ENCODE measurements at regions not wholly inside any gene's neighbourhood (a gene's known extent, or its start where the extent isn't known, plus 50 kb on each side); places are given as distances from the start of the nearest gene placed in this dataset.

- Mint-ChIP-seq H3K9me3 (peaks cover 5% of the 10 kb centered on the region; the same call in 2 of the 3 replicates), H3K36me3 (ENCODE audit: low read depth) (no peaks in the 10 kb centered on the region; the same call in 2 of the 3 replicates), H3K27me3 (ENCODE audit: insufficient read depth, low read depth, poor library complexity) (peaks cover 9% of the 10 kb centered on the region), H3K27ac (no peak overlapping the region), H3K4me1 (no peaks in the 10 kb centered on the region), H3K4me3 (no peak overlapping the region)
- no peaks in the 10 kb centered on the region for H3K27me3 ChIP-seq (ENCODE audit: insufficient read depth)
- no peaks in the 10 kb centered on the region for H3K4me1 ChIP-seq (ENCODE audit: insufficient read depth)
- H3K9me2 ChIP-seq (ENCODE audit: insufficient read depth) = 0 out of 2 replicates have a peak, but pooled peaks cover 3% of the 10 kb centered on the region
- ATAC-seq = no peak
- H3F3A ChIP-seq (replicated peaks; ENCODE audit: low read depth) = no peaks in the 10 kb centered on the region
- H2AFZ ChIP-seq = no peak overlapping the region
- no peak overlapping the region for H3K4me2 ChIP-seq
- TF ChIP-seq CREB1 (CRISPR knock-in tag; IDR thresholded peaks at IDR 0.05; ENCODE audit: low read depth) = no peak
- TF ChIP-seq REST (IDR thresholded peaks at IDR 0.05; ENCODE audit: unreplicated experiment) = no peak
- no peak overlapping the region for H3K4me3 ChIP-seq
- H3K36me3 ChIP-seq (ENCODE audit: insufficient read depth) = no peaks in the 10 kb centered on the region
- no peaks in the 10 kb centered on the region for H4K20me1 ChIP-seq (replicated peaks; ENCODE audit: insufficient read depth)
- DNase-seq (ENCODE audit: low spot score) = no peak
- H3K27ac ChIP-seq (ENCODE audit: low read depth) = no peak overlapping the region
- H3K79me2 ChIP-seq (replicated peaks; ENCODE audit: insufficient read depth) = no peaks in the 10 kb centered on the region
Measured at GRCh38 chr19:30775956-30776355, 403.8 kb downstream of the ZNF536 start.

- H3K36me3 Mint-ChIP-seq (ENCODE audit: low read depth) = no peaks in the 10 kb centered on the region; the same call in 2 of the 3 replicates
- H3K9me3 Mint-ChIP-seq = peaks cover 7% of the 10 kb centered on the region; the same call in 2 of the 3 replicates
- no peaks in the 10 kb centered on the region for H3K27me3 ChIP-seq (ENCODE audit: insufficient read depth)
- H3K79me2 ChIP-seq (replicated peaks; ENCODE audit: insufficient read depth) = no peaks in the 10 kb centered on the region
- H3K9me2 ChIP-seq (ENCODE audit: insufficient read depth) = no peaks in the 10 kb centered on the region
- no peaks in the 10 kb centered on the region for H4K20me1 ChIP-seq (replicated peaks; ENCODE audit: insufficient read depth)
- no peak overlapping the region for H3K27ac ChIP-seq (ENCODE audit: low read depth)
- no peak overlapping the region for H3K4me2 ChIP-seq
- no peak overlapping the region for H2AFZ ChIP-seq
- H3K4me3 Mint-ChIP-seq = no peak overlapping the region
- DNase-seq (ENCODE audit: low spot score) = no peak
- H3K36me3 ChIP-seq (ENCODE audit: insufficient read depth) = no peaks in the 10 kb centered on the region
- no peak overlapping the region for H3K27ac Mint-ChIP-seq
- H3K4me1 ChIP-seq (ENCODE audit: insufficient read depth) = no peaks in the 10 kb centered on the region
- ATAC-seq = no peak
- peaks cover 7% of the 10 kb centered on the region for H3K27me3 Mint-ChIP-seq (ENCODE audit: insufficient read depth, low read depth, poor library complexity)
- no peaks in the 10 kb centered on the region for H3K4me1 Mint-ChIP-seq
- H3K4me3 ChIP-seq = no peak overlapping the region
- H3F3A ChIP-seq (replicated peaks; ENCODE audit: low read depth) = no peaks in the 10 kb centered on the region
- TF ChIP-seq ETS1 (IDR thresholded peaks at IDR 0.05) (no peak), CREB1 (CRISPR knock-in tag; IDR thresholded peaks at IDR 0.05; ENCODE audit: low read depth) (no peak), JUNB (IDR thresholded peaks at IDR 0.05; ENCODE audit: unreplicated experiment) (no peak), NANOG (IDR thresholded peaks at IDR 0.05; ENCODE audit: borderline replicate concordance) (no peak), ZNF462 (CRISPR knock-in tag; IDR thresholded peaks at IDR 0.05) (no peak), ZNF114 (CRISPR knock-in tag; IDR thresholded peaks at IDR 0.05) (no peak), EZH2phosphoT487 (IDR thresholded peaks at IDR 0.05; ENCODE audit: unreplicated experiment) (no peak), CTCF (conservative IDR thresholded peaks at IDR 0.05; ENCODE audit: low read depth in 2 of 2) (no peak)
Measured at GRCh38 chr19:30774252-30774766, 402.1 kb downstream of the ZNF536 start.
